ENCODE measurements at regions not wholly inside any gene's neighbourhood (a gene's known extent, or its start where the extent isn't known, plus 50 kb on each side); places are given as distances from the start of the nearest gene placed in this dataset.

DNA sequence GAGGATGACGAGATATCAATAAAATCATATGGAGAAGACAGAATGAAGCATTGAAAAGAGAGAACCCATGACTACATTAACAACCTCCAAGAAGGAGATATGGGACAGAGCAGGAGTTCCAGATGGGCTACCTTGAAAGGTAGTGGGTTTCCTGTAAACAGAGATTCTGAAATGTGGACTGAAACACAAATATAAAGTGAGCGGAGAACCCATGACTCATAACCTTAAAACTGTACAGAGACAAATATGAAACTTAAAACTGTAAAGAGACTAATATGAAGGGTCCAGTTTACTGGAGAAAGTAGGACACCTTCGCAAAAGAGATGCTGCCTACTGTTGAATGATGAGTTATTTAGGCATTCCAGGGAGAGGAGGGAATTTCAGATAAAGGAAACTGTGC, 383.7 kb downstream of the CAAP1 start:
- no peak for DNase-seq (ENCODE audit: low spot score)
- Histone ChIP-seq H3K4me3 (ENCODE audit: low read depth, low read length, poor library complexity, severe bottlenecking) (no peak overlapping the region), H3K4me1 (ENCODE audit: insufficient read depth, low read length, poor library complexity, severe bottlenecking) (no peaks in the 10 kb centered on the region), H3K27ac (ENCODE audit: low read depth, low read length, poor library complexity, severe bottlenecking) (no peak overlapping the region), H3K9me3 (ENCODE audit: low read length) (no peaks in the 10 kb centered on the region), H3K4me2 (ENCODE audit: low read length) (no peak overlapping the region), H2AFZ (ENCODE audit: low read length) (no peak overlapping the region), H3K79me2 (ENCODE audit: insufficient read depth, low read depth, low read length) (no peaks in the 10 kb centered on the region), H3K9me2 (ENCODE audit: insufficient read depth, low read length) (no peaks in the 10 kb centered on the region), H3K36me3 (ENCODE audit: insufficient read depth, low read length) (no peaks in the 10 kb centered on the region), H4K20me1 (ENCODE audit: insufficient read depth, low read length) (no peaks in the 10 kb centered on the region)
- no TSS peak for BruUV-seq (replicated peaks)
- TF ChIP-seq EZH2phosphoT487 (IDR thresholded peaks at IDR 0.05; ENCODE audit: borderline replicate concordance, low read depth, low read length) (no peak), CTCF (conservative IDR thresholded peaks at IDR 0.05; ENCODE audit: low read length) (no peak)
- ChIA-PET CTCF (ENCODE audit: unreplicated experiment) (no interaction called here), POLR2A (interaction anchor here (0.7 kb wide), 1 partner anchor 152 kb away, joined by 4 read pairs; no protein-coding TSS in a partner anchor)
- intact Hi-C loops (cut with micrococcal nuclease; ENCODE audit: unreplicated experiment), result no loop called here

- ChIA-PET POLR2A (no interaction called here), CTCF (ENCODE audit: unreplicated experiment) (no interaction called here)
- H3K27ac ChIP-seq (ENCODE audit: low read depth, low read length, poor library complexity, severe bottlenecking), result no peak overlapping the region
- no peaks in the 10 kb centered on the region for H3K4me1 ChIP-seq (ENCODE audit: insufficient read depth, low read length, poor library complexity, severe bottlenecking)
- H3K9me2 ChIP-seq (ENCODE audit: insufficient read depth, low read length), result no peaks in the 10 kb centered on the region
- no peak overlapping the region for H3K4me2 ChIP-seq (ENCODE audit: low read length)
- H3K4me3 ChIP-seq (ENCODE audit: low read depth, low read length, poor library complexity, severe bottlenecking), result no peak overlapping the region
- intact Hi-C loops (cut with micrococcal nuclease; ENCODE audit: unreplicated experiment), result no loop called here
- no peak for DNase-seq (ENCODE audit: low spot score)
- TF ChIP-seq EZH2phosphoT487 (IDR thresholded peaks at IDR 0.05; ENCODE audit: borderline replicate concordance, low read depth, low read length), result no peak
- no peak for TF ChIP-seq CTCF (conservative IDR thresholded peaks at IDR 0.05; ENCODE audit: low read length)
- H3K9me3 ChIP-seq (ENCODE audit: low read length), result no peaks in the 10 kb centered on the region
- no peak overlapping the region for H2AFZ ChIP-seq (ENCODE audit: low read length)
- no peaks in the 10 kb centered on the region for H3K79me2 ChIP-seq (ENCODE audit: insufficient read depth, low read depth, low read length)
- no peaks in the 10 kb centered on the region for H3K36me3 ChIP-seq (ENCODE audit: insufficient read depth, low read length)
- H4K20me1 ChIP-seq (ENCODE audit: insufficient read depth, low read length), result no peaks in the 10 kb centered on the region
- BruUV-seq (replicated peaks), result no TSS peak
Measured at GRCh38 chr9:26504057-26504456, 388.5 kb downstream of the CAAP1 start.

GRCh38 chr9:26502311-26502710, 390.3 kb downstream of the CAAP1 start:
- Histone ChIP-seq H4K20me1 (ENCODE audit: insufficient read depth, low read length) (no peaks in the 10 kb centered on the region), H3K27ac (ENCODE audit: low read depth, low read length, poor library complexity, severe bottlenecking) (no peak overlapping the region), H3K4me1 (ENCODE audit: insufficient read depth, low read length, poor library complexity, severe bottlenecking) (no peaks in the 10 kb centered on the region), H3K4me2 (ENCODE audit: low read length) (no peak overlapping the region), H2AFZ (ENCODE audit: low read length) (no peak overlapping the region), H3K79me2 (ENCODE audit: insufficient read depth, low read depth, low read length) (no peaks in the 10 kb centered on the region), H3K36me3 (ENCODE audit: insufficient read depth, low read length) (no peaks in the 10 kb centered on the region), H3K9me3 (ENCODE audit: low read length) (0 out of 2 replicates have a peak, but pooled peaks cover 6% of the 10 kb centered on the region), H3K9me2 (ENCODE audit: insufficient read depth, low read length) (no peaks in the 10 kb centered on the region), H3K4me3 (ENCODE audit: low read depth, low read length, poor library complexity, severe bottlenecking) (no peak overlapping the region)
- intact Hi-C loops (cut with micrococcal nuclease; ENCODE audit: unreplicated experiment), result no loop called here
- ChIA-PET POLR2A (interaction anchor here (0.6 to 1.2 kb wide), 3 partner anchors 27 to 1870 kb away, joined by 3 read pairs; no protein-coding TSS in a partner anchor), CTCF (ENCODE audit: unreplicated experiment) (no interaction called here)
- DNase-seq (ENCODE audit: low spot score), result no peak
- no TSS peak for BruUV-seq (replicated peaks)
- no peak for TF ChIP-seq CTCF (conservative IDR thresholded peaks at IDR 0.05; ENCODE audit: low read length)
- TF ChIP-seq EZH2phosphoT487 (IDR thresholded peaks at IDR 0.05; ENCODE audit: borderline replicate concordance, low read depth, low read length), result no peak

All from OCI-LY7 (cell line).